Stimulated activated CD4-positive, alpha-beta T cell treated with anti-CD3 and anti-CD28 coated beads, Interleukin-2, amount 100 ng/mL, for 48 hours (primary cell): ENCODE measurements at regions not wholly inside any gene's neighbourhood (a gene's known extent, or its start where the extent isn't known, plus 50 kb on each side); places are given as distances from the start of the nearest gene placed in this dataset.
"Not testable (repeated sequence)": the region's sequence is repeated elsewhere in the genome, so short reads cannot be mapped to it uniquely, and the experiment has no call there.

Experiments used
- DNase-seq, 2 donors: peaks; one replicate each; pipeline ENCODE4 v3.0.0-alpha.2; 2020

GRCh38 chr12:56872366-56872765 is 61.8 kb downstream of the SDR9C7 start:
- no peak for DNase-seq

GRCh38 chr12:56867216-56867615 is 67.0 kb downstream of the SDR9C7 start:
- DNase-seq, result no peak

- DNase-seq, result no peak
Observed at GRCh38 chr12:56866493-56866892, 67.7 kb downstream of the SDR9C7 start.

GRCh38 chr12:56864318-56864717 is 69.9 kb downstream of the SDR9C7 start:
- DNase-seq, result no peak

GRCh38 chr12:56863789-56864188 is 70.4 kb downstream of the SDR9C7 start:
- DNase-seq, result no peak

GRCh38 chr12:56862264-56862663 is 71.9 kb downstream of the SDR9C7 start:
- no peak for DNase-seq

GRCh38 chr12:56853392-56853978 is 80.7 kb downstream of the SDR9C7 start:
- not testable (repeated sequence) for DNase-seq

- DNase-seq, result no peak
Observed at GRCh38 chr12:56851462-56851861, 82.7 kb downstream of the SDR9C7 start.

- no peak for DNase-seq
Observed at GRCh38 chr12:56840922-56841321, 77.8 kb downstream of the HSD17B6 start.

- peak; percentile 9 to 20 for DNase-seq
Observed at GRCh38 chr12:56839915-56840325, 76.8 kb downstream of the HSD17B6 start.

GRCh38 chr12:56839489-56839848 is 76.3 kb downstream of the HSD17B6 start:
- DNase-seq, result no peak

GRCh38 chr12:56838621-56839488 is 75.7 kb downstream of the HSD17B6 start:
- DNase-seq, result no peak
